ENCODE measurements at regions not wholly inside any gene's neighbourhood (a gene's known extent, or its start where the extent isn't known, plus 50 kb on each side); places are given as distances from the start of the nearest gene placed in this dataset.

DNA sequence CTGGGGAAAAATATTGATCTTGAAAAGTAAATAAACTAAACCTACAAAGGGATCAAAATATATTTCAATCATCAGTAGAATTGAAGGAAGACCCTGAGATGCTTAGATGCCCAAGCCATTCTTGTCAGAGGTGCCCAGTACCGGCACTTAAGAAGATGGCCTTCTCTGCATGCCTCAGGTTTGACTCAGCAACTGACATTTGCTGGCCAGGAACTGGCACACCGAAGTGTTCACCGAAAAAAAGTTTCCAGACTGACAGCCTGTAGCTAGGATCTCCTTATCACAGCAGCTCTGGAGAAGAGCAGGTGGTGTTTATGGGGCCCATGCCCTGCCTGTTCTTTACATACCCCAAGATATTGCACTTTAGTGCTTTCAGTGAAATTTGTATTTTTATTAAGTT lies 203.2 kb downstream of the MOXD1 start (continued):
- TF ChIP-seq ATF3 (IDR thresholded peaks at IDR 0.05): no peak
- no peak for TF ChIP-seq ELF1 (IDR thresholded peaks at IDR 0.05; ENCODE audit: borderline replicate concordance, low read depth)
- TF ChIP-seq, protein P1, sequence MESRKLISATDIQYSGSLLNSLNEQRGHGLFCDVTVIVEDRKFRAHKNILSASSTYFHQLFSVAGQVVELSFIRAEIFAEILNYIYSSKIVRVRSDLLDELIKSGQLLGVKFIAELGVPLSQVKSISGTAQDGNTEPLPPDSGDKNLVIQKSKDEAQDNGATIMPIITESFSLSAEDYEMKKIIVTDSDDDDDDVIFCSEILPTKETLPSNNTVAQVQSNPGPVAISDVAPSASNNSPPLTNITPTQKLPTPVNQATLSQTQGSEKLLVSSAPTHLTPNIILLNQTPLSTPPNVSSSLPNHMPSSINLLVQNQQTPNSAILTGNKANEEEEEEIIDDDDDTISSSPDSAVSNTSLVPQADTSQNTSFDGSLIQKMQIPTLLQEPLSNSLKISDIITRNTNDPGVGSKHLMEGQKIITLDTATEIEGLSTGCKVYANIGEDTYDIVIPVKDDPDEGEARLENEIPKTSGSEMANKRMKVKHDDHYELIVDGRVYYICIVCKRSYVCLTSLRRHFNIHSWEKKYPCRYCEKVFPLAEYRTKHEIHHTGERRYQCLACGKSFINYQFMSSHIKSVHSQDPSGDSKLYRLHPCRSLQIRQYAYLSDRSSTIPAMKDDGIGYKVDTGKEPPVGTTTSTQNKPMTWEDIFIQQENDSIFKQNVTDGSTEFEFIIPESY (IDR thresholded peaks at IDR 0.05; ENCODE audit: extremely low read depth, insufficient replicate concordance, low read length): no peak
- no peak for TF ChIP-seq EGR1 (IDR thresholded peaks at IDR 0.05; ENCODE audit: low read depth)
- no peak for TF ChIP-seq SRF (IDR thresholded peaks at IDR 0.05; ENCODE audit: low read depth)
- no peak for TF ChIP-seq ZFX (IDR thresholded peaks at IDR 0.05)
- TF ChIP-seq SIN3A (IDR thresholded peaks at IDR 0.05; ENCODE audit: low read depth): no peak

DNA sequence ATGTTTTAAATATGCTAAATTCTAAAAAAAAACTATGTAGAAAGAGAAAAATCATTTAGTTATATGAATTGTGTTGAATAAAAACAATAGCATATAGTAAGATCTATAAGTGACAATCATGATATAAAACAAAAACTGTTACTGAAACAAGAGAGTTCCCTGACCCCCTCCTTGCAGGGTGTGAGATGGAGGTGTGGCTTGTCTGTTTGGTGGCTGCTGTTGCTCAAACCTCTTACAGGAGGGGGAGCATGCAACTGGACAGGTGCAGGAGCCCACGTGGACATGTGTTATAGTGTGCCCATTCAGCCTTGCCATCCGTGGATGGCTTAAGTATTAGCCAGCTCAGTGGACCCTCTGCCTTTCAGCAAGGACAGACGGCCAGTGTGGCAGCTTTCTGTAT lies 206.7 kb downstream of the MOXD1 start:
- H4K20me1 ChIP-seq (ENCODE audit: insufficient read depth): no peaks in the 10 kb centered on the region
- no peaks in the 10 kb centered on the region for H3K79me2 ChIP-seq (ENCODE audit: insufficient read depth, low read length)
- H3K9me3 ChIP-seq (ENCODE audit: control insufficient read depth in 1 of 2, insufficient read depth in 1 of 2, low read depth in 1 of 2, low read length in 2 of 2): no peaks in the 10 kb centered on the region
- H3K4me1 ChIP-seq (ENCODE audit: control insufficient read depth in 1 of 2, insufficient read depth in 2 of 2, low read length in 2 of 2): peaks cover 4 to 20% of the 10 kb centered on the region in 2 experiments; a peak in 3 of 4 replicates
- ATAC-seq (no peak), DNase-seq (ENCODE audit: low read depth, low spot score) (no peak)
- CTCF ChIA-PET: no interaction called here
- H3K9me2 ChIP-seq (ENCODE audit: insufficient read depth): no peaks in the 10 kb centered on the region
- no TSS peak for BruUV-seq (replicated peaks)
- intact Hi-C loops (cut with micrococcal nuclease): no loop called here
- H3K9ac ChIP-seq (ENCODE audit: low read length): no peak overlapping the region
- TF ChIP-seq, protein P2, sequence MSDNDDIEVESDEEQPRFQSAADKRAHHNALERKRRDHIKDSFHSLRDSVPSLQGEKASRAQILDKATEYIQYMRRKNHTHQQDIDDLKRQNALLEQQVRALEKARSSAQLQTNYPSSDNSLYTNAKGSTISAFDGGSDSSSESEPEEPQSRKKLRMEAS (IDR thresholded peaks at IDR 0.05): no peak
- TF ChIP-seq, protein P3, sequence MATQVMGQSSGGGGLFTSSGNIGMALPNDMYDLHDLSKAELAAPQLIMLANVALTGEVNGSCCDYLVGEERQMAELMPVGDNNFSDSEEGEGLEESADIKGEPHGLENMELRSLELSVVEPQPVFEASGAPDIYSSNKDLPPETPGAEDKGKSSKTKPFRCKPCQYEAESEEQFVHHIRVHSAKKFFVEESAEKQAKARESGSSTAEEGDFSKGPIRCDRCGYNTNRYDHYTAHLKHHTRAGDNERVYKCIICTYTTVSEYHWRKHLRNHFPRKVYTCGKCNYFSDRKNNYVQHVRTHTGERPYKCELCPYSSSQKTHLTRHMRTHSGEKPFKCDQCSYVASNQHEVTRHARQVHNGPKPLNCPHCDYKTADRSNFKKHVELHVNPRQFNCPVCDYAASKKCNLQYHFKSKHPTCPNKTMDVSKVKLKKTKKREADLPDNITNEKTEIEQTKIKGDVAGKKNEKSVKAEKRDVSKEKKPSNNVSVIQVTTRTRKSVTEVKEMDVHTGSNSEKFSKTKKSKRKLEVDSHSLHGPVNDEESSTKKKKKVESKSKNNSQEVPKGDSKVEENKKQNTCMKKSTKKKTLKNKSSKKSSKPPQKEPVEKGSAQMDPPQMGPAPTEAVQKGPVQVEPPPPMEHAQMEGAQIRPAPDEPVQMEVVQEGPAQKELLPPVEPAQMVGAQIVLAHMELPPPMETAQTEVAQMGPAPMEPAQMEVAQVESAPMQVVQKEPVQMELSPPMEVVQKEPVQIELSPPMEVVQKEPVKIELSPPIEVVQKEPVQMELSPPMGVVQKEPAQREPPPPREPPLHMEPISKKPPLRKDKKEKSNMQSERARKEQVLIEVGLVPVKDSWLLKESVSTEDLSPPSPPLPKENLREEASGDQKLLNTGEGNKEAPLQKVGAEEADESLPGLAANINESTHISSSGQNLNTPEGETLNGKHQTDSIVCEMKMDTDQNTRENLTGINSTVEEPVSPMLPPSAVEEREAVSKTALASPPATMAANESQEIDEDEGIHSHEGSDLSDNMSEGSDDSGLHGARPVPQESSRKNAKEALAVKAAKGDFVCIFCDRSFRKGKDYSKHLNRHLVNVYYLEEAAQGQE (IDR thresholded peaks at IDR 0.05; ENCODE audit: low read depth): no peak
- TF ChIP-seq YY1 (IDR thresholded peaks at IDR 0.05; ENCODE audit: extremely low read depth, insufficient replicate concordance, low read depth, low read length) (no peak), EZH2 (IDR thresholded peaks at IDR 0.05) (no peak), POLR2A (IDR thresholded peaks at IDR 0.05; ENCODE audit: borderline replicate concordance, extremely low read depth, insufficient read depth, insufficient read length) (no peak), JUND (IDR thresholded peaks at IDR 0.05) (no peak), CBX3 (IDR thresholded peaks at IDR 0.05; ENCODE audit: low read depth) (no peak), ELF1 (IDR thresholded peaks at IDR 0.05; ENCODE audit: borderline replicate concordance, low read depth) (no peak), SRF (IDR thresholded peaks at IDR 0.05; ENCODE audit: low read depth) (no peak), EZH2phosphoT487 (IDR thresholded peaks at IDR 0.05; ENCODE audit: borderline replicate concordance) (no peak), CEBPB (IDR thresholded peaks at IDR 0.05; ENCODE audit: low read depth) (no peak)
- TF ChIP-seq, protein P1 (IDR thresholded peaks at IDR 0.05; ENCODE audit: extremely low read depth, insufficient replicate concordance, low read length): no peak
- no peaks in the 10 kb centered on the region for H3K27me3 ChIP-seq (ENCODE audit: insufficient read depth, low read length)
- H3K36me3 ChIP-seq (ENCODE audit: control insufficient read depth in 1 of 2, insufficient read depth in 2 of 2, low read length in 2 of 2): no peaks in the 10 kb centered on the region
- RAD21 ChIA-PET (ENCODE audit: low non-redundant PET in 1 of 2, low total read pairs in 2 of 2, uncharacterized antibody in 2 of 2, unreplicated experiment in 2 of 2): no interaction called here
- no peak overlapping the region for H2AFZ ChIP-seq (ENCODE audit: low read depth, low read length, poor library complexity, severe bottlenecking)
- H3K4me2 ChIP-seq (ENCODE audit: low read length): no peak overlapping the region
- POLR2A ChIA-PET: no interaction called here
- no peak overlapping the region for H3K4me3 ChIP-seq (replicated peaks in 1 of 2; ENCODE audit: low read depth in 1 of 2, low read length in 2 of 2)
- H3K27ac ChIP-seq (ENCODE audit: low read depth, low read length): no peak overlapping the region

Data from HCT116 (cell line).